Panc1 (cell line): ENCODE measurements at regions not wholly inside any gene's neighbourhood (a gene's known extent, or its start where the extent isn't known, plus 50 kb on each side); places are given as distances from the start of the nearest gene placed in this dataset.

Source experiments
- ATAC-seq: fragments of 200-7000 bp; cut with Tn5 transposase; 2 replicates; pipeline ENCODE4 v1.9.1; 2020; ENCODE audit warnings: mild to moderate bottlenecking, moderate library complexity
- BruUV-seq: library from RNA; stranded (reverse); fragments of 400-500 nt; replicated peaks from 2 replicates; lab custom pipeline; 2021; lab: Mats Ljungman, UMichigan
- CTCF ChIA-PET: fragments of 300-600 bp; sonication (Branson Sonifier 250); formaldehyde crosslinking; loops from one replicate; lab custom pipeline; 2022; ENCODE audit warnings: antibody characterized with exemption; lab: Charles Lee
- POLR2A ChIA-PET: fragments of 300-600 bp; sonication (Branson Sonifier 250); formaldehyde crosslinking; loops from one replicate; lab custom pipeline; 2022; ENCODE audit warnings: antibody characterized with exemption; lab: Charles Lee
- DNase-seq: peaks from one replicate; pipeline ENCODE4 v3.0.0-alpha.2; 2010; ENCODE audit warnings: low read depth, low spot score
- H3K27ac ChIP-seq: 2 replicates; pipeline ENCODE4 v1.5.1; 2011; ENCODE audit warnings: mild to moderate bottlenecking, low read length, inconsistent platforms
- H3K27me3 ChIP-seq: fragments of 200-500 bp; sonication (Bioruptor generic); 2 replicates; pipeline ENCODE4 v1.6.0; 2014; ENCODE audit warnings: low read length, inconsistent platforms; ENCODE audit not compliant: control insufficient read depth, insufficient read depth
- H3K36me3 ChIP-seq: fragments of 200-500 bp; sonication (Bioruptor generic); 2 replicates; pipeline ENCODE4 v1.5.1; 2014; ENCODE audit warnings: inconsistent platforms, mild to moderate bottlenecking, low read length, moderate library complexity; ENCODE audit not compliant: control insufficient read depth, insufficient read depth
- H3K4me1 ChIP-seq: 2 replicates; pipeline ENCODE4 v1.5.1; 2011; ENCODE audit warnings: inconsistent platforms, mild to moderate bottlenecking, low read length, moderate library complexity; ENCODE audit not compliant: control insufficient read depth, insufficient read depth
- H3K4me3 ChIP-seq, 2 experiments: 2 replicates each; pipeline ENCODE4 v1.5.1; 2011 to 2012; ENCODE audit warnings: low read depth in 2 of 2, low read length in 2 of 2, mild to moderate bottlenecking in 2 of 2, inconsistent platforms in 1 of 2, moderate library complexity in 1 of 2
- H3K9me3 ChIP-seq: fragments of 200-500 bp; sonication (Bioruptor generic); 2 replicates; pipeline ENCODE4 v1.5.1; 2014; ENCODE audit warnings: low read depth, mild to moderate bottlenecking, inconsistent platforms, low read length, moderate library complexity; ENCODE audit not compliant: control insufficient read depth, insufficient read depth
- CTCF ChIP-seq: fragments of 450-650 bp; IDR thresholded peaks from 2 replicates; pipeline ENCODE4 v1.5.1; 2017; ENCODE audit warnings: mild to moderate bottlenecking
- POLR2AphosphoS5 ChIP-seq: IDR thresholded peaks from 2 replicates; pipeline ENCODE4 v1.6.1; 2012; ENCODE audit warnings: mild to moderate bottlenecking, low read depth, low read length, moderate library complexity
- REST ChIP-seq, 2 experiments: IDR thresholded peaks; 2 replicates each; pipeline ENCODE4 v1.6.1; 2011 to 2012; ENCODE audit warnings: low read depth in 2 of 2, control low read depth in 1 of 2, low read length in 1 of 2, mild to moderate bottlenecking in 1 of 2, moderate library complexity in 1 of 2; ENCODE audit not compliant: insufficient read depth in 1 of 2
- SIN3A ChIP-seq: IDR thresholded peaks from 2 replicates; pipeline ENCODE4 v1.6.1; 2012; ENCODE audit warnings: low read depth, mild to moderate bottlenecking, low read length, moderate library complexity, borderline replicate concordance; ENCODE audit not compliant: insufficient read depth
- TCF7L2 ChIP-seq: IDR thresholded peaks from 2 replicates; pipeline ENCODE4 v1.6.1; 2011; ENCODE audit warnings: mild to moderate bottlenecking, low read depth, low read length, inconsistent platforms
- in situ Hi-C: cut with HindIII; loops from 2 replicates; pipeline ENCODE4 v1.10.0; 2016; ENCODE audit warnings: low sequenced_read_pairs, low pct_unique_long_range_greater_than_20kb
- intact Hi-C: fragments of 100-400 bp; cut with micrococcal nuclease; formaldehyde crosslinking; loops from one replicate; pipeline ENCODE4 v1.10.0; 2022; ENCODE audit not compliant: unreplicated experiment

DNA sequence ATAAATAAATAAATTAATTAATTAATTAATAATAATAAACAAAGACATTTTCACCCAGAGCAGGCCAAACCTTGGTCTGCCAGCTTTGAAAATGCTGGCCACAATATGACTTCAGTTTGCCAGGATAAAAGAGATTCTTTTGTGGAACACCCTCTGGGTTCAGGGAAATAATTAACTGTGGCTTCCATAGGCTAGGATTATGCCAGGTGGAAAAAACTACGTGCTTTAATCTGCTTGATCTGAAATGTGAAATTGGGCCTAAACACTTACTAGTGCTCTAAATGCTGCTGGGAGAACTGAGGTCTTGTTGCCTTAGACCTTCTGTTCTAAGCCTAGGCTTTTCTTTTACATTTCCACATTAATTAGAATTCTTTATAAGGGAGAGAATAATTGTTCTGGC lies 650.0 kb downstream of the DIAPH3 start:
- no peaks in the 10 kb centered on the region for H3K36me3 ChIP-seq
- ATAC-seq (no peak), DNase-seq (no peak)
- H3K9me3 ChIP-seq: no peaks in the 10 kb centered on the region
- H3K27ac ChIP-seq: no peak overlapping the region
- ChIA-PET CTCF (no interaction called here), POLR2A (no interaction called here)
- in situ Hi-C loops: no loop called here
- no peak overlapping the region for H3K4me3 ChIP-seq
- TF ChIP-seq SIN3A (no peak), POLR2AphosphoS5 (no peak), TCF7L2 (no peak), REST (IDR thresholded peaks at IDR 0.05; ENCODE audit: insufficient read depth in 1 of 2, low read depth in 2 of 2, low read length in 1 of 2) (no peak), CTCF (no peak)
- intact Hi-C loops: no loop called here
- no peaks in the 10 kb centered on the region for H3K4me1 ChIP-seq
- BruUV-seq: no TSS peak
- H3K27me3 ChIP-seq: no peaks in the 10 kb centered on the region

- Histone ChIP-seq H3K9me3 (no peaks in the 10 kb centered on the region), H3K4me3 (no peak overlapping the region), H3K27me3 (no peaks in the 10 kb centered on the region), H3K4me1 (no peaks in the 10 kb centered on the region), H3K27ac (no peak overlapping the region), H3K36me3 (no peaks in the 10 kb centered on the region)
- TF ChIP-seq REST (IDR thresholded peaks at IDR 0.05; ENCODE audit: insufficient read depth in 1 of 2, low read depth in 2 of 2, low read length in 1 of 2) (no peak), POLR2AphosphoS5 (no peak), TCF7L2 (no peak), SIN3A (no peak), CTCF (no peak)
- ChIA-PET CTCF (no interaction called here), POLR2A (no interaction called here)
- in situ Hi-C loops (no loop called here), intact Hi-C loops (no loop called here)
- DNase-seq (no peak), ATAC-seq (no peak)
- no TSS peak for BruUV-seq
These were observed 649.4 kb downstream of the DIAPH3 start for GRCh38 chr13:59514316-59514715.
